SK-N-SH treated with all-trans-retinoic acid at 6 μM for 48 hours (cell line): ENCODE measurements at regions not wholly inside any gene's neighbourhood (a gene's known extent, or its start where the extent isn't known, plus 50 kb on each side); places are given as distances from the start of the nearest gene placed in this dataset.

ENCODE experiments used
- ATAC-seq: fragments of 200-7000 bp; cut with Tn5 transposase; 3 replicates; pipeline ENCODE4 v1.9.1; 2020; ENCODE audit warnings: mild to moderate bottlenecking, moderate library complexity
- ARNTL ChIP-seq: fragments of 450-650 bp; formaldehyde crosslinking; IDR thresholded peaks from 2 replicates; pipeline ENCODE4 v1.5.0; 2020; ENCODE audit warnings: low read depth, mild to moderate bottlenecking, moderate library complexity, borderline replicate concordance
- BACH2 ChIP-seq: fragments of 250-450 bp; sonication (Bioruptor Pico); IDR thresholded peaks from 2 replicates; pipeline ENCODE4 v1.9.0; 2021; ENCODE audit warnings: mild to moderate bottlenecking, borderline replicate concordance
- CREB5 ChIP-seq: fragments of 250-450 bp; sonication (Bioruptor Pico); IDR thresholded peaks from 2 replicates; pipeline ENCODE4 v1.5.1; 2020; ENCODE audit warnings: low read depth, mild to moderate bottlenecking, moderate library complexity
- CSDC2 ChIP-seq: fragments of 250-450 bp; sonication (Bioruptor Pico); IDR thresholded peaks from 2 replicates; pipeline ENCODE4 v1.5.0; 2020; ENCODE audit warnings: mild to moderate bottlenecking, moderate library complexity
- ESRRG ChIP-seq: fragments of 250-450 bp; sonication (Bioruptor Pico); IDR thresholded peaks from 2 replicates; pipeline ENCODE4 v1.6.1; 2021; ENCODE audit warnings: mild to moderate bottlenecking
- GLIS3 ChIP-seq: fragments of 250-450 bp; sonication (Bioruptor Pico); IDR thresholded peaks from 2 replicates; pipeline ENCODE4 v1.5.0; 2020; ENCODE audit warnings: mild to moderate bottlenecking, moderate library complexity
- ISL1 ChIP-seq: fragments of 250-450 bp; sonication (Bioruptor Pico); IDR thresholded peaks from 2 replicates; pipeline ENCODE4 v2.1.2; 2022; ENCODE audit warnings: mild to moderate bottlenecking, moderate library complexity
- OSR1 ChIP-seq: fragments of 250-450 bp; sonication (Bioruptor Pico); IDR thresholded peaks from 2 replicates; pipeline ENCODE4 v1.8.0; 2022; ENCODE audit warnings: moderate library complexity, mild to moderate bottlenecking, inconsistent platforms
- PATZ1 ChIP-seq: fragments of 250-450 bp; sonication (Bioruptor Pico); IDR thresholded peaks from 2 replicates; pipeline ENCODE4 v1.8.0; 2020; ENCODE audit warnings: mild to moderate bottlenecking, moderate library complexity, borderline replicate concordance
- POU6F1 ChIP-seq: fragments of 250-450 bp; sonication (Bioruptor Pico); IDR thresholded peaks from 2 replicates; pipeline ENCODE4 v1.8.0; 2021; ENCODE audit warnings: low read depth, mild to moderate bottlenecking, moderate library complexity, borderline replicate concordance
- PPARA ChIP-seq: fragments of 250-450 bp; sonication (Bioruptor Pico); IDR thresholded peaks from 2 replicates; pipeline ENCODE4 v1.5.0; 2020; ENCODE audit warnings: mild to moderate bottlenecking, borderline replicate concordance
- RARB ChIP-seq: fragments of 250-450 bp; sonication (Bioruptor Pico); IDR thresholded peaks from 2 replicates; pipeline ENCODE4 v1.8.0; 2021; ENCODE audit warnings: mild to moderate bottlenecking, moderate library complexity
- SNAI2 ChIP-seq: fragments of 250-450 bp; sonication (Bioruptor Pico); IDR thresholded peaks from 2 replicates; pipeline ENCODE4 v1.5.0; 2020; ENCODE audit warnings: mild to moderate bottlenecking, moderate library complexity
- TCF4 ChIP-seq: fragments of 250-450 bp; sonication (Bioruptor Pico); IDR thresholded peaks from 2 replicates; pipeline ENCODE4 v1.8.0; 2021; ENCODE audit warnings: mild to moderate bottlenecking, moderate library complexity, borderline replicate concordance
- TOX ChIP-seq: fragments of 250-450 bp; sonication (Bioruptor Pico); IDR thresholded peaks from 2 replicates; pipeline ENCODE4 v1.8.0; 2021; ENCODE audit warnings: mild to moderate bottlenecking, moderate library complexity, borderline replicate concordance
- TSHZ2 ChIP-seq: fragments of 250-450 bp; sonication (Bioruptor Pico); IDR thresholded peaks from 2 replicates; pipeline ENCODE4 v1.5.0; 2020; ENCODE audit warnings: mild to moderate bottlenecking, moderate library complexity
- ZC3H10 ChIP-seq: fragments of 250-450 bp; sonication (Bioruptor Pico); IDR thresholded peaks from 2 replicates; pipeline ENCODE4 v1.5.1; 2021; ENCODE audit warnings: mild to moderate bottlenecking, moderate library complexity
- ZFP3 ChIP-seq: fragments of 250-450 bp; sonication (Bioruptor Pico); IDR thresholded peaks from 2 replicates; pipeline ENCODE4 v1.5.0; 2020; ENCODE audit warnings: mild to moderate bottlenecking, moderate library complexity
- ZFP30 ChIP-seq: fragments of 450-650 bp; formaldehyde crosslinking; IDR thresholded peaks from 2 replicates; pipeline ENCODE4 v1.5.0; 2022; ENCODE audit warnings: mild to moderate bottlenecking, moderate library complexity
- ZNF565 ChIP-seq: fragments of 450-650 bp; formaldehyde crosslinking; conservative IDR thresholded peaks from 2 replicates; pipeline ENCODE4 v1.5.0; 2020; ENCODE audit warnings: low read depth, mild to moderate bottlenecking, moderate library complexity
- ZNF70 ChIP-seq: fragments of 450-650 bp; formaldehyde crosslinking; IDR thresholded peaks from 2 replicates; pipeline ENCODE4 v1.5.0; 2020; ENCODE audit warnings: mild to moderate bottlenecking, moderate library complexity
- ZNF8 ChIP-seq: fragments of 450-650 bp; formaldehyde crosslinking; IDR thresholded peaks from 2 replicates; pipeline ENCODE4 v1.5.0; 2020; ENCODE audit warnings: mild to moderate bottlenecking, moderate library complexity

- no peak for ATAC-seq
- TF ChIP-seq PATZ1: no peak
- TF ChIP-seq SNAI2 (CRISPR knock-in tag): no peak
- TF ChIP-seq OSR1 (CRISPR knock-in tag): no peak
- no peak for TF ChIP-seq ZC3H10 (CRISPR knock-in tag)
- no peak for TF ChIP-seq TOX (CRISPR knock-in tag)
- TF ChIP-seq ZFP3 (CRISPR knock-in tag): no peak
- no peak for TF ChIP-seq ZNF70 (CRISPR knock-in tag)
- TF ChIP-seq ZNF8 (CRISPR knock-in tag): no peak
- no peak for TF ChIP-seq TSHZ2
- TF ChIP-seq ARNTL: no peak
- no peak for TF ChIP-seq POU6F1 (CRISPR knock-in tag)
- TF ChIP-seq PPARA (CRISPR knock-in tag): no peak
- TF ChIP-seq ZFP30 (CRISPR knock-in tag): no peak
- TF ChIP-seq BACH2 (CRISPR knock-in tag): no peak
- TF ChIP-seq, all 23 proteins: peak for 0
Observed at GRCh38 chr12:89919241-89919906, 210.7 kb upstream of the ATP2B1 start.

GRCh38 chr12:89918172-89918846 lies 209.7 kb upstream of the ATP2B1 start:
- no peak for TF ChIP-seq ESRRG (CRISPR knock-in tag)
- TF ChIP-seq ZC3H10 (CRISPR knock-in tag): no peak
- TF ChIP-seq GLIS3 (CRISPR knock-in tag): no peak
- no peak for TF ChIP-seq TCF4 (CRISPR knock-in tag)
- TF ChIP-seq TOX (CRISPR knock-in tag): no peak
- no peak for TF ChIP-seq ISL1
- no peak for ATAC-seq

- no peak for ATAC-seq
- TF ChIP-seq RARB (CRISPR knock-in tag) (no peak), ZNF565 (CRISPR knock-in tag) (no peak), TOX (CRISPR knock-in tag) (no peak), ESRRG (CRISPR knock-in tag) (no peak), ZC3H10 (CRISPR knock-in tag) (no peak), CREB5 (CRISPR knock-in tag) (no peak), GLIS3 (CRISPR knock-in tag) (no peak), BACH2 (CRISPR knock-in tag) (no peak), ZNF8 (CRISPR knock-in tag) (no peak), TSHZ2 (no peak), PPARA (CRISPR knock-in tag) (no peak), PATZ1 (no peak), OSR1 (CRISPR knock-in tag) (no peak), TCF4 (CRISPR knock-in tag) (no peak), ZFP3 (CRISPR knock-in tag) (no peak), ISL1 (no peak), ZFP30 (CRISPR knock-in tag) (no peak), SNAI2 (CRISPR knock-in tag) (no peak), CSDC2 (CRISPR knock-in tag) (no peak)
Observed at GRCh38 chr12:89909753-89910152, 201.1 kb upstream of the ATP2B1 start.
